ENCODE measurements at regions not wholly inside any gene's neighbourhood (a gene's known extent, or its start where the extent isn't known, plus 50 kb on each side); places are given as distances from the start of the nearest gene placed in this dataset.

DNA sequence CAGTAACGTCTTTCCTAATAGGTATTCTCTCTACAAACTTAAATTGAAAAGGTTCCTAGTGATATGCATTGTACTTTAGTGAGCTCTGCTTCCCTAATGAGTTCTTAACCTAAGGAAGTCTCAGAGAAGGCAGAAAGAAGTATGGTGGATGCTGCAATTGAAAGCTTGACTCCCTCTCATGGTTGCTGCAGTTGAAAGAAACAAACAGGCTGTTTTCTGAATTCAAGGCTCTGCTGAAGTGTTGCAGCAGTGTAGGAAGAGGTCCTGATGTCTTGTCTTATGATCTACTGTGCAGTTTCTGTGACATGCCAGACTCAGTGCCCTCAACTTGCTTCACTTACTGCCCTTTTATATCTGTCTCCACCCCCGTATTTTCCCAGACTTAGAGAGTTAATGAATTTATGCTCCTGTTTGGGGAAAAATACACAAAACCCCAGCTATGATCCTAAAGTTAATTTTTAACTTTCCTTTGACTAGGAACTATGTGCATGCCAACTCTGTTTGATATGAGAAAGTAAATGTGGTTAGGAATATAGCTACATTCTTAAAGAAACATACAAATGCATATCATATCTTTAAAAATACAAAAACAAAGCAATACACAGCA, 655.3 kb upstream of the FAM98A start:
- TF ChIP-seq, protein P1, sequence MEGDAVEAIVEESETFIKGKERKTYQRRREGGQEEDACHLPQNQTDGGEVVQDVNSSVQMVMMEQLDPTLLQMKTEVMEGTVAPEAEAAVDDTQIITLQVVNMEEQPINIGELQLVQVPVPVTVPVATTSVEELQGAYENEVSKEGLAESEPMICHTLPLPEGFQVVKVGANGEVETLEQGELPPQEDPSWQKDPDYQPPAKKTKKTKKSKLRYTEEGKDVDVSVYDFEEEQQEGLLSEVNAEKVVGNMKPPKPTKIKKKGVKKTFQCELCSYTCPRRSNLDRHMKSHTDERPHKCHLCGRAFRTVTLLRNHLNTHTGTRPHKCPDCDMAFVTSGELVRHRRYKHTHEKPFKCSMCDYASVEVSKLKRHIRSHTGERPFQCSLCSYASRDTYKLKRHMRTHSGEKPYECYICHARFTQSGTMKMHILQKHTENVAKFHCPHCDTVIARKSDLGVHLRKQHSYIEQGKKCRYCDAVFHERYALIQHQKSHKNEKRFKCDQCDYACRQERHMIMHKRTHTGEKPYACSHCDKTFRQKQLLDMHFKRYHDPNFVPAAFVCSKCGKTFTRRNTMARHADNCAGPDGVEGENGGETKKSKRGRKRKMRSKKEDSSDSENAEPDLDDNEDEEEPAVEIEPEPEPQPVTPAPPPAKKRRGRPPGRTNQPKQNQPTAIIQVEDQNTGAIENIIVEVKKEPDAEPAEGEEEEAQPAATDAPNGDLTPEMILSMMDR (conservative IDR thresholded peaks at IDR 0.05; ENCODE audit: control insufficient read depth, insufficient read depth, low read depth, low read length), result no peak

DNA sequence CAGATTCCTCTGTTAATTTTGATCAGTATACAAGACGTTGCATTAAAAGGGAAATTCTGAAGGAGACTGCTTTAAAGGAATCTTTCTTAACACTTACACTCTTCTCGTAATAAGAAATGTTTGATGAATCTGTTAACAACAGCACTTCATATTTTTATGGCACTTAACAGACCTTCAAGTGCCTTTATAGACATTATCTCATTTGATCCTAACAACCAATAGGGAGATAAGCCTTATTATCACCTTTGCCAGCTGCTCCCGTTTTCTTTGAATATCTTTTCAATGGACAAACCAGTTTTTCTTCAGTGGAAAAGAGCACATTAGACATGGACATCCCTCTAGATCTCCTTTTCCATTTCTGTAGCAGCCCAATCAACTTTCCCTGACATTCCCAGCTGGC, 653.0 kb upstream of the FAM98A start:
- no peak overlapping the region for H3K4me3 ChIP-seq (ENCODE audit: control insufficient read depth, low read depth, low read length)
- DNase-seq (ENCODE audit: low read depth), result no peak
- TF ChIP-seq, protein P1 (conservative IDR thresholded peaks at IDR 0.05; ENCODE audit: control insufficient read depth, insufficient read depth, low read depth, low read length), result no peak

More for the DNA sequence above, 655.3 kb upstream of the FAM98A start:
- no peak overlapping the region for H3K4me3 ChIP-seq (ENCODE audit: control insufficient read depth, low read depth, low read length)
- no peak for DNase-seq (ENCODE audit: low read depth)

DNA sequence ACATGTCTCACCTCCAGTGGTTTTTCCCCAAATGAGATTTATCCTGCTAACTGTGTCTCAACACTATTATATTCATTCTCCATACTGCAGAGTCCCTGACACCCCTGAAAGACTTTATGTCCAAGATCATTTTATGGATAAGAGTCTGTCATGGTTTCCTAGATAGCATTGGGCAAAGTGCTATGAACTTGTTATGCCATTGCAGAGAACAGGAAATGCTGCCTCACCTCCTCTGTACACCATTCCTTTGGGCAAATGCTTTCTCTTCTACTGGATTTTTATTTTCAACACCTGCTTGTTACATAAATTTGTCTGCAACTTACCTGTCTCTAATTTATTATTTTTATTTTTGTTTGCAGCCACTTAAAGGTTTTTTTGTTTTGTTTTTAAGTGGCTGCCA, 652.5 kb upstream of the FAM98A start:
- TF ChIP-seq, protein P1 (conservative IDR thresholded peaks at IDR 0.05; ENCODE audit: control insufficient read depth, insufficient read depth, low read depth, low read length), result no peak
- DNase-seq (ENCODE audit: low read depth), result no peak

DNA sequence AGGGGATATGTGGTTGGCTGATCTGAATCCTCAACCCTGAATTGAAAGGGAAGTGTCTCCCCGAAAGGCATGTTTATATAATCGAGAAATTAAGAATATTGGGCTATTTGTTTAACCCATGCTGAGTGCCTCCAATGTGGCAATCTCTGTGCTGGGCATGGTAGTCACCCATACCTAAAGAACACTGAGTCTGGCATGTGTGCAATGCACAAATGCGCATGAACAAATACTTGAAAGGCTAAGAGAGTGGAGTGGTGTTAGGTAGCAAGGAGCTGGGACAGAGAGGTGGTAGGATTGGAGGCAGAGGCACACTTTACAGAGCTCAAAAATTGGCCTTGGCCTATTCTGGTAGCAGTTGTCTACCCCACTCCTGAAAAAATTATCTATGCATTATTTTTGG, 645.1 kb upstream of the FAM98A start:
- no peak for DNase-seq (ENCODE audit: low read depth)

More for the DNA sequence above, 652.5 kb upstream of the FAM98A start:
- no peak overlapping the region for H3K4me3 ChIP-seq (ENCODE audit: control insufficient read depth, low read depth, low read length)

DNA sequence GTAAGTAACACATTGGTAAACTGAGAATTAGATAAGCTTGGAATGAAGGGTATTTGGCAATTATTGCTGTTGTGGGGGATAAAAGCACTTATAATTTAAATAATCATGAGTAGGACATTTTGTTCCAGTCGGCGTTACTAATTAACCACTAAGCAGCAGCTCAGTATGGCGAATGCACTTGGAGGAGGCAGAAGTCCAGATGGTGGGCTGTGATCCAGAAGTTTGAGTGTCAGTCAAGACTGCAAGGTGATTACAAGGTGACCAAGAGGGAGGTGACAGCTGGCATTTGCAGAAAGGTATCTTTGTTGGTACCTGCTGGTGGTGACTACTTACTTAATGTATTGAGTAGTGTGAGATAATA, 643.6 kb upstream of the FAM98A start:
- no peak for DNase-seq (ENCODE audit: low read depth)
- TF ChIP-seq, protein P1 (conservative IDR thresholded peaks at IDR 0.05; ENCODE audit: control insufficient read depth, insufficient read depth, low read depth, low read length), result no peak
- no peak overlapping the region for H3K4me3 ChIP-seq (ENCODE audit: control insufficient read depth, low read depth, low read length)

More for the DNA sequence above, 645.1 kb upstream of the FAM98A start:
- TF ChIP-seq, protein P1 (conservative IDR thresholded peaks at IDR 0.05; ENCODE audit: control insufficient read depth, insufficient read depth, low read depth, low read length), result no peak
- H3K4me3 ChIP-seq (ENCODE audit: control insufficient read depth, low read depth, low read length), result no peak overlapping the region

DNA sequence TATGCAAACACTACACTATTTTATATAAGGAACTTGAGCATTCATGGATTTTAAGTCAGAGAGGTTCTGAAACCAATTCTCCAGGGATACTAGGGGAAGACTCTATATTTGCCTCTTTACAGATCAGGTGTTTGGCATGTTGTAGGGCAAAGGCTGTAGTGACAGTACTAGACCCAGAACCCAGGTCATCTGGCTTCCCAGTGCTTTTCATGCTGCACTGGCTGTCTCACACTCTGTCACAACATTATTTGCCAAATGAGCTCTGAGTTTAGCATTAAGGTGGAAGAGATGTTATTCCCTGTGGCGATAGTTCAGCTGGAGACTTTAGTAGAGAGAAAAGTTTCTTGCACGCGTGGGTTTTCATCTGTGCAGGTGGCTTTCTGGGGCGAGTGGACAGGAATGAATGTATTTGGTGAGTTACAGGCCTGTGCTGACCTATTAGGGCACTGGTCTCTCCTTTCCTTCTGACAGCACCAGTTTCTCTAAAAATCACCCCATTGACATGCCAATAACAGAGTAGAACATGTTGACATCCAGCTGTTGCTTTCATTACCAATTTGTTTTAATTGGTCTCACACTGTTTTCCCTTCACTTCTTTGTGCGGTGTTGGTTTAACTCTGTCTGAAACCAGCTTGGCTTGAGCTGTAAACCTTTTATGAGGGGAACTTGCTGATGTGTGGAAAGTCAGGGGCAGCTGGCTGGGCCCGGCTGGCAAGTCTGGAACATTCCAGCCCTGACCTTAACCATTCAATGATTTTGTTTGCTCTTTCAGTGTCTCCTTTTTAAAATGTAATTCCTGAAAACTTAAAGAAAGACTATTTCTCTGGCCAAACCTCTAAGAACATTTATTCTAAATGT, 643.0 kb upstream of the FAM98A start:
- no peak for DNase-seq (ENCODE audit: low read depth)
- TF ChIP-seq, protein P1 (conservative IDR thresholded peaks at IDR 0.05; ENCODE audit: control insufficient read depth, insufficient read depth, low read depth, low read length), result no peak
- no peak overlapping the region for H3K4me3 ChIP-seq (ENCODE audit: control insufficient read depth, low read depth, low read length)
